ENCODE measurements at regions not wholly inside any gene's neighbourhood (a gene's known extent, or its start where the extent isn't known, plus 50 kb on each side); places are given as distances from the start of the nearest gene placed in this dataset.

GRCh38 chr12:60162988-60163720 lies 567.3 kb downstream of the SLC16A7 start:
- TF ChIP-seq CTCF (conservative IDR thresholded peaks at IDR 0.05 in 1 of 2, IDR thresholded peaks at IDR 0.05 in 1 of 2; ENCODE audit: extremely low read depth in 1 of 2, insufficient read depth in 1 of 2, low read depth in 1 of 2, low read length in 2 of 2) (no peak), EZH2 (IDR thresholded peaks at IDR 0.05; ENCODE audit: borderline replicate concordance, low read length) (no peak)

Measured in mammary epithelial cell (primary cell).